Cardiac fibroblast (primary cell): ENCODE measurements at regions not wholly inside any gene's neighbourhood (a gene's known extent, or its start where the extent isn't known, plus 50 kb on each side); places are given as distances from the start of the nearest gene placed in this dataset.

Source experiments
- DNase-seq, 2 donors: peaks; one replicate each; pipeline versions ENCODE4 v3.0.0 to v3.0.0-alpha.2; 2010; ENCODE audit warnings: low read depth in 2 of 2
- H3K4me3 ChIP-seq, 2 donors: replicated peaks in 1 of 2; 1 replicate in 1 of 2; 2 replicates in 1 of 2; pipeline ENCODE4 v1.5.1; 2011; ENCODE audit warnings: low read depth in 2 of 2, low read length in 2 of 2, mild to moderate bottlenecking in 2 of 2, moderate library complexity in 1 of 2
- TF ChIP-seq, protein P1 (sequence below): IDR thresholded peaks from one replicate; pipeline ENCODE4 v1.5.1; 2011; ENCODE audit warnings: low read depth, mild to moderate bottlenecking, low read length, inconsistent platforms

DNA sequence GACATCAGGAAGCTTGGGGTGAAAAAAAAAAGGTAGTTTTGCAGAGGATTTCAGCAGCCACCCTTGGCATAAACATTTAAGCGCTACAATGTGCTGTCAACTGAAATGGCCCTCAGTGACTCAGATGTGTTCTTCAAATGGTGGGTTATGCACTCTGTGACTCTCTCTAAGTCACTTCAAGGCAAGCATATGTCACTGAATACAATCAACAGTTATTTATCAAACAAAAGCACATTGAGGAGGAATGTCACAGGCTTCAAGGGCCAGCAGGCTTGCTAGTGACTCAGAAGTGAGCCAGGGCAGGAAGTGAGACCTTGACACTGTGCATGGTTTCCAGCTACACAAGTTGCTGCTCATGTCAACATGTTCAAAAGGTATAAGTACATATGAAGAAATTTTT, 523.7 kb upstream of the HTR2A start:
- TF ChIP-seq, protein P1, sequence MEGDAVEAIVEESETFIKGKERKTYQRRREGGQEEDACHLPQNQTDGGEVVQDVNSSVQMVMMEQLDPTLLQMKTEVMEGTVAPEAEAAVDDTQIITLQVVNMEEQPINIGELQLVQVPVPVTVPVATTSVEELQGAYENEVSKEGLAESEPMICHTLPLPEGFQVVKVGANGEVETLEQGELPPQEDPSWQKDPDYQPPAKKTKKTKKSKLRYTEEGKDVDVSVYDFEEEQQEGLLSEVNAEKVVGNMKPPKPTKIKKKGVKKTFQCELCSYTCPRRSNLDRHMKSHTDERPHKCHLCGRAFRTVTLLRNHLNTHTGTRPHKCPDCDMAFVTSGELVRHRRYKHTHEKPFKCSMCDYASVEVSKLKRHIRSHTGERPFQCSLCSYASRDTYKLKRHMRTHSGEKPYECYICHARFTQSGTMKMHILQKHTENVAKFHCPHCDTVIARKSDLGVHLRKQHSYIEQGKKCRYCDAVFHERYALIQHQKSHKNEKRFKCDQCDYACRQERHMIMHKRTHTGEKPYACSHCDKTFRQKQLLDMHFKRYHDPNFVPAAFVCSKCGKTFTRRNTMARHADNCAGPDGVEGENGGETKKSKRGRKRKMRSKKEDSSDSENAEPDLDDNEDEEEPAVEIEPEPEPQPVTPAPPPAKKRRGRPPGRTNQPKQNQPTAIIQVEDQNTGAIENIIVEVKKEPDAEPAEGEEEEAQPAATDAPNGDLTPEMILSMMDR: no peak
- H3K4me3 ChIP-seq: no peak overlapping the region
- peak in 1 of 2 donors; percentile 14 for DNase-seq

DNA sequence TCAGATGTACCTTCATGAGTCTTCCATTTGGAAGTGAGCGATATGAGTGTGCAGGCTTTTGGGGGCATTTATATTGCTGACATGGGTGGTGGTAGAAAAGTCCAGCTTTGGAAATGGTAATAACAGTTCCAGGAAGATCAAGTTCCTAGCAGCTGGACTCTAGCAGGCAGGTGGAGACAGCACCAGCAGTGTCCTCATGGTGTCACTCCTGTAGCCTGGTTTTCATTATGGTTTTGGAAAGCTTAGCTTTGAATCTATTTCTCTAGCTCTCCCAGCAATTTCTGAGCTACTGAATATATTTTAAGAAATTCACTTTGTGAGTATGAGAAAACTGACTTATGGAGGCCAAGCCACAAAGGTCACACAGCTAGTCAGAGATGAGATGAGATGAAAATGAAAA, 523.2 kb upstream of the HTR2A start:
- H3K4me3 ChIP-seq: no peak overlapping the region
- no peak for DNase-seq
- TF ChIP-seq, protein P1: no peak

DNA sequence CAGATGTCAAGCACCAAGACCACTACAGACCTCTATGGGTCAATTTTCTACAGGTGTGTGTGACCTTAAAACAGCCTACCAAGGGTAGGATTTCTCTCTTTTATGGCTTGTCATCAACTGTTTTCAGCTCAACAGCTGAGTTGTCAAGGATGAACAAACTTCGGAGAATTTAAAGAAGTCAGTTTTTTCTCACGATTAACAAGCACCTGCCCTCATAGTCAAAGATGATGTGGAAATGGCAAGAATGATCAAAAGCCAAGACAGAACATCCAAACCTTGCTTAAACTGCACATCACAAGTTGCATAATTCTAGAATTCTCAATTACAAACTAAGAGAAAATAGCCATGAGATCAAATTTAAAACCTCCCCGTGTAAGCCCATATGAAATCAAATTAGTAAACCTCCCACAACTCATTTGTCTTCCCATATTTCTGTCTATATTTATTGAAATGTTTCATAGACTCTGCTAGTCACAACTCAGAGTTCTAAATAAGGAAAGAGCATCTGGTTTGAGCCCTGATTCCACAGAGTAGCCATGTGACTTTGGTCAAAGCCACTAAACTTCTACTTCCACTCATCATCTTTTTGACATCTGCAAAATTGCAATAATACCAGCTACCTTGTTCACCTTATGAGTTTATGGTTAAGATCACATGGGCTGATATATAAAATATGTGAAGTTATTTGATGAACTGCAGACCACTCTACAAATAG, 521.5 kb upstream of the HTR2A start:
- no peak overlapping the region for H3K4me3 ChIP-seq
- DNase-seq: no peak
- TF ChIP-seq, protein P1: no peak

DNA sequence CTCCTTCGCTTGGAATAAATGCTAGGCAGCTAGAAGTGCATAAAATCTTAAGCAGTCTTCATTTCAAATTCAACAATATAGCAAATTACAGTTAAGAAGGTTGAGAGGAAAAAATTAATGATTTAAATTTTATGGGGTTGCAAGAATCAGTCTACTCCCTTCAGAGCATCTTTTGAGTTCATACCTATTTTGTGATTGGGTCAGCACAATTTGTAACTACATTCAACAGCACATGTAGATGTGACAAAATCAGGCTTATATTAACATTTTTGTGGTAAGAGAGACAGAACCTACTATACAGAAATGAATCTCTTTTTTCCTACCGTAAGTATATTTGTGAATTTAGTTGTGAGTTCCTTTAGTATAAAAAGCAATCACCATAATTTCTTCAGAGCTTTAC, 520.6 kb upstream of the HTR2A start:
- TF ChIP-seq, protein P1: no peak

DNA sequence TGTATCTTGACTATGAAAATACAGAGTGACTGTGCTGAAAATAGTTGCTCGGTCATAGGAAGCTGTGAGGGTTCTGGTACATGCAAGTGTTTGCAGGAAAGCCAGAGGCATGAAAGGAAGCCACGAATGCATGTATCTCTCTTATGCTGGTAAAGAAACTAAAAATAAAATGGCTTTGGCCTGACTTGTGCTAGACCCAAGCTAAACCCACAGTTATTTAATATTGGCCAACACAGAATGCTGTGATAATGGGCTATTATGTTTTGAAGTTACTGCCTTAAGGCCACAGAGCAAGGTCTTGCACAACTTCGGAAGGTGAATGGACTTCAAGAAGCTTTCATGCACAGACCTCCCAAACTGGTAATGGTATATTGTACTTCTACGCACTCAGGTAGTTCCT, 518.2 kb upstream of the HTR2A start:
- H3K4me3 ChIP-seq: no peak overlapping the region
- DNase-seq: peak; percentile 2 to 29
- TF ChIP-seq, protein P1: no peak

More for the DNA sequence above, 520.6 kb upstream of the HTR2A start:
- no peak for DNase-seq
- no peak overlapping the region for H3K4me3 ChIP-seq

DNA sequence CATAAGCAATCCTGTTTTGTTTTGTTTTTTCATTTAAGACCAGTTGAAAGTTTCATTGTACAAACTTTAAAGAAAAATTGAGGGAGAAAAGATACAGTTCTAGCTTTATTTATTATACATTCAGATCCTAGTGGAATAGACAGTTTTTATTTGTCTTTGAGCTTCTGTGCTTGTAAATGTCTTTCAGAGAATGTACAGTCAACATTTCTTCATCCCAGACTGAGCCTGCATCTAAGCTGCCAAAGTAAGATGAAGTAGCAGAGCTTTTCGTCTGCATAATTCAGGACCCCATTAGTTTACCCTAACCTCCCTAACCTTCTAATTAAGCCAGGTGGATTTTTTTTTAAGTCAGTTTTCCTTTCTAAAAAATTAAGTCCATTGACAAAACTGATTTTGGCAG, 516.7 kb upstream of the HTR2A start:
- TF ChIP-seq, protein P1: no peak
- H3K4me3 ChIP-seq: no peak overlapping the region
- no peak for DNase-seq

DNA sequence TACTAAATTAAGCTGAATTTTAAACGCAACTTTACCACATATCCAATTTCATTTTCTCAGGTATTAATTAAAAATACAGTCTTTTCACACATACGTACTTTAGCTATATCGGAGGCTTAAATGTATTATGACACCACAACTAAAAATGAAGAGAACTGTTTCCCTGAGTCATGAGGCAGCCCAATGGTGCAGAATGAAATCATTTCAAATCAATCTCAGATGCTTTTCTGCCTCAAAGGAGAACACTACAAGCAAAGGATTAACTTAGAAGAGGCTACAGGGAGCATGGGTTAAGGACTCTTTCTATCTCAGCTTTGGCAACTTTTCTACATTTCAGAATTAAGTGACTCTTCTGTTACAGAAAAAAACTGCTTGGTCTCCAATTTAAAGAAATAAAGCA, 516.3 kb upstream of the HTR2A start:
- H3K4me3 ChIP-seq: no peak overlapping the region
- no peak for DNase-seq
- TF ChIP-seq, protein P1: no peak
